H1 (cell line): ENCODE measurements at regions not wholly inside any gene's neighbourhood (a gene's known extent, or its start where the extent isn't known, plus 50 kb on each side); places are given as distances from the start of the nearest gene placed in this dataset.

Experiments
- ATF2 ChIP-seq: IDR thresholded peaks from 2 replicates; pipeline ENCODE4 v1.6.1; 2012; ENCODE audit warnings: low read length, inconsistent platforms
- CHD1 ChIP-seq: IDR thresholded peaks from 2 replicates; pipeline ENCODE4 v1.6.1; 2012; ENCODE audit warnings: low read depth, low read length, improper control_type of control experiment
- EZH2 ChIP-seq: fragments of 200-600 bp; sonication (generic); IDR thresholded peaks from 2 replicates; pipeline ENCODE4 v1.7.1; 2012; ENCODE audit warnings: low read depth, mild to moderate bottlenecking, moderate library complexity, low read length, inconsistent platforms; ENCODE audit not compliant: severe bottlenecking
- KDM5A ChIP-seq: fragments of 200-600 bp; IDR thresholded peaks from 2 replicates; pipeline ENCODE4 v1.7.1; 2012; ENCODE audit warnings: mild to moderate bottlenecking, low read length, inconsistent platforms, mixed read lengths

GRCh38 chr5:107314330-107314729 is 356.4 kb downstream of the EFNA5 start (continued):
- no peak for TF ChIP-seq EZH2
- no peak for TF ChIP-seq KDM5A
- no peak for TF ChIP-seq ATF2
- TF ChIP-seq CHD1: no peak
